ENCODE measurements at regions not wholly inside any gene's neighbourhood (a gene's known extent, or its start where the extent isn't known, plus 50 kb on each side); places are given as distances from the start of the nearest gene placed in this dataset.

DNA sequence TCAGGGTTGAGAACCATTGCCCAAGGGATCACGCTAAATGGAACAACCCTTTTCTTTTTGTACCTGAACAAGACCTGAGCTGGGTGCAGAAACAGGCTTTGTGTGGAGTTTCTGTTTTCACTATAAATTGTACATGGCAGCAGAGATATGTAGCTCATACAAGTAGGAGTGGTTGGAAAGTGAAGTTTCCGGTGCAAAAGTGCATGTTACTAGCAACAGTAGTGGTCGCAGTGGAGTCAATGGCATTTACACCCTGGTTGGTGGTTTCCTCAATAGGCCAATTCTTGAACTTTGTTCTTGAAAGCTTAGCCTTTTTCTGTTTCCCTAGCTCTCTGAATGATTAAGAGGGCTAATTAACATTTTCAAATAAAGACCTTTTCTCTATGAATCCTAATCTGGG lies 170.7 kb downstream of the NEBL start:
- H3K4me3 ChIP-seq (ENCODE audit: low read length): no peak overlapping the region
- no peaks in the 10 kb centered on the region for H3K9me3 ChIP-seq (ENCODE audit: control insufficient read depth, insufficient read depth, low read length)
- no peak for DNase-seq (ENCODE audit: low read depth, low spot score)
- WGBS (ENCODE audit: insufficient coverage, insufficient read length): no CpG with 5 or more reads among the region's 3 CpGs
- no peak overlapping the region for H3K27ac ChIP-seq (ENCODE audit: low read length)
- no peaks in the 10 kb centered on the region for H3K27me3 ChIP-seq (ENCODE audit: control insufficient read depth, insufficient read depth, low read length)
- no peaks in the 10 kb centered on the region for H3K36me3 ChIP-seq (ENCODE audit: control insufficient read depth, insufficient read depth, low read length)
- no peaks in the 10 kb centered on the region for H3K4me1 ChIP-seq (ENCODE audit: control insufficient read depth, insufficient read depth, low read length)

DNA sequence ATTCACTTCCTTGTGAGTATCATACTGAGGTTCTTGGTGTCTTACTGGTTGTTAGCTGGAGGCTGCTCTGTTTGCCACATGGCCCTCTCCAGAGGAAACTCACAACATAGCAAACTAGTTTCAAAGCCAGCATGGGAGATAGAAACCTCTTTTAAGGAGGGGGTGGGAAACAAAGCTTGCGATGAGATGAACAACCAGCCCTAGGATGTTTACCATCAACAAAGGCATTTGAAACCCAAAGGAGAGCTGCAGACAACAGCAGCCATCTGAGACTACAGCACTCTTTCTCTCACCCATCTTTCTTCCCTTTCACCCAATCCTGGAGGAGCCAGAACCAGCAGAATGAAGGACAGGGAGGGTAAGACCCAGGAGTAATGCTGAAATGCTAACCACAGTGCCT lies 182.1 kb downstream of the NEBL start:
- no peak overlapping the region for H3K27ac ChIP-seq (ENCODE audit: low read length)
- no CpG with 5 or more reads among the region's 1 CpG for WGBS (ENCODE audit: insufficient coverage, insufficient read length)
- no peaks in the 10 kb centered on the region for H3K36me3 ChIP-seq (ENCODE audit: control insufficient read depth, insufficient read depth, low read length)
- no peak for DNase-seq (ENCODE audit: low read depth, low spot score)
- H3K27me3 ChIP-seq (ENCODE audit: control insufficient read depth, insufficient read depth, low read length): no peaks in the 10 kb centered on the region
- H3K4me3 ChIP-seq (ENCODE audit: low read length): no peak overlapping the region
- no peaks in the 10 kb centered on the region for H3K9me3 ChIP-seq (ENCODE audit: control insufficient read depth, insufficient read depth, low read length)
- H3K4me1 ChIP-seq (ENCODE audit: control insufficient read depth, insufficient read depth, low read length): peaks cover 2% of the 10 kb centered on the region; the same call in 1 of the 2 replicates

GRCh38 chr10:20714518-20714917 lies 182.6 kb downstream of the NEBL start:
- peaks cover 2% of the 10 kb centered on the region; the same call in 1 of the 2 replicates for H3K4me1 ChIP-seq (ENCODE audit: control insufficient read depth, insufficient read depth, low read length)
- H3K27me3 ChIP-seq (ENCODE audit: control insufficient read depth, insufficient read depth, low read length): no peaks in the 10 kb centered on the region
- no peak overlapping the region for H3K4me3 ChIP-seq (ENCODE audit: low read length)
- no peak overlapping the region for H3K27ac ChIP-seq (ENCODE audit: low read length)
- no peak for DNase-seq (ENCODE audit: low read depth, low spot score)
- H3K36me3 ChIP-seq (ENCODE audit: control insufficient read depth, insufficient read depth, low read length): no peaks in the 10 kb centered on the region
- H3K9me3 ChIP-seq (ENCODE audit: control insufficient read depth, insufficient read depth, low read length): no peaks in the 10 kb centered on the region
- WGBS (ENCODE audit: insufficient coverage, insufficient read length): no CpG with 5 or more reads among the region's 1 CpG

GRCh38 chr10:20713420-20713819 lies 183.7 kb downstream of the NEBL start:
- peaks cover 2% of the 10 kb centered on the region; the same call in 1 of the 2 replicates for H3K4me1 ChIP-seq (ENCODE audit: control insufficient read depth, insufficient read depth, low read length)
- no CpG with 5 or more reads among the region's 1 CpG for WGBS (ENCODE audit: insufficient coverage, insufficient read length)
- no peaks in the 10 kb centered on the region for H3K36me3 ChIP-seq (ENCODE audit: control insufficient read depth, insufficient read depth, low read length)
- no peak overlapping the region for H3K27ac ChIP-seq (ENCODE audit: low read length)
- no peak for DNase-seq (ENCODE audit: low read depth, low spot score)
- no peaks in the 10 kb centered on the region for H3K27me3 ChIP-seq (ENCODE audit: control insufficient read depth, insufficient read depth, low read length)
- H3K9me3 ChIP-seq (ENCODE audit: control insufficient read depth, insufficient read depth, low read length): no peaks in the 10 kb centered on the region
- H3K4me3 ChIP-seq (ENCODE audit: low read length): no peak overlapping the region

DNA sequence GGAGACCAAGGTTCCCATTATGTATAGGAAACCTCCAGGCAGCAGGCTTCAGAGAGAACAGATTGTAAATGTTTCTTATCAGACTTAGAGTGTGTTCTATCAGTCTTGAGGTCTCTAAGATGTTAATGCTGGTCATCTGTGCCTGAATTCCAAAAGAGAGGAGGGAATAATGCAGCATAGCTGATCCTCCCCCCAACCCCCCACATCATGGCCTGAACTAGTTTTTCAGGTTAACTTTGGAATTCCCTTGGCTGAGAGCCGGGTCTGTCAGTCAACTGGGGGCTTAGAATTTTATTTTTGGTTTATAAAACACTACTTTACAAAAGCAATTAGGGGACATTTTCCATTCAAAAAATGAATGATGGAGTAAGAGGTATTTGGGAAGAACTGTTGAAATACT lies 184.3 kb downstream of the NEBL start:
- Histone ChIP-seq H3K9me3 (ENCODE audit: control insufficient read depth, insufficient read depth, low read length) (no peaks in the 10 kb centered on the region), H3K4me1 (ENCODE audit: control insufficient read depth, insufficient read depth, low read length) (peaks cover 2% of the 10 kb centered on the region; the same call in 1 of the 2 replicates), H3K4me3 (ENCODE audit: low read length) (no peak overlapping the region), H3K27me3 (ENCODE audit: control insufficient read depth, insufficient read depth, low read length) (no peaks in the 10 kb centered on the region), H3K27ac (ENCODE audit: low read length) (no peak overlapping the region), H3K36me3 (ENCODE audit: control insufficient read depth, insufficient read depth, low read length) (no peaks in the 10 kb centered on the region)
- WGBS (ENCODE audit: insufficient coverage, insufficient read length): no CpG with 5 or more reads among the region's 1 CpG
- DNase-seq (ENCODE audit: low read depth, low spot score): no peak

DNA sequence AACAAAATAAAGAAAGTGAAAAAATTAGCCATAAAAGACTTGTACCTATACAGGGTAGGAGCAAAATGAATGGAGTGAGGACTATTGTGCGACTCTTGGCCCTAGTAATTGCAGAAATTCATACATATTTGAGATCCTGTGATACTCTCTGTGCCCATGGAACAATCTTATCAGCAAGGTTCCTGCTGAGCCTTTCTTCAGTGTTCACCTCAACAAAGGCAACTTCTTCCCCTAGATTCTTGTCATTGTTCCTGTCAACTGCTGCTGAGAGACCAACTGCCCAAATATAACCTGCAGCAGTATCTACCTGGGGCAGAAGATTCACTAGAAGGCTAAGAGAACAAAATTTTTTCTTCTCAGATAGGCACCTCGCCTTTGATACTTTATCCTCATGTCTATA lies 187.4 kb downstream of the NEBL start:
- H3K9me3 ChIP-seq (ENCODE audit: control insufficient read depth, insufficient read depth, low read length): no peaks in the 10 kb centered on the region
- H3K4me1 ChIP-seq (ENCODE audit: control insufficient read depth, insufficient read depth, low read length): peaks cover 2% of the 10 kb centered on the region; the same call in 1 of the 2 replicates
- no peaks in the 10 kb centered on the region for H3K36me3 ChIP-seq (ENCODE audit: control insufficient read depth, insufficient read depth, low read length)
- WGBS (ENCODE audit: insufficient coverage, insufficient read length): no CpG with 5 or more reads among the region's 2 CpGs
- H3K27ac ChIP-seq (ENCODE audit: low read length): no peak overlapping the region
- no peak for DNase-seq (ENCODE audit: low read depth, low spot score)
- no peaks in the 10 kb centered on the region for H3K27me3 ChIP-seq (ENCODE audit: control insufficient read depth, insufficient read depth, low read length)
- H3K4me3 ChIP-seq (ENCODE audit: low read length): no peak overlapping the region

DNA sequence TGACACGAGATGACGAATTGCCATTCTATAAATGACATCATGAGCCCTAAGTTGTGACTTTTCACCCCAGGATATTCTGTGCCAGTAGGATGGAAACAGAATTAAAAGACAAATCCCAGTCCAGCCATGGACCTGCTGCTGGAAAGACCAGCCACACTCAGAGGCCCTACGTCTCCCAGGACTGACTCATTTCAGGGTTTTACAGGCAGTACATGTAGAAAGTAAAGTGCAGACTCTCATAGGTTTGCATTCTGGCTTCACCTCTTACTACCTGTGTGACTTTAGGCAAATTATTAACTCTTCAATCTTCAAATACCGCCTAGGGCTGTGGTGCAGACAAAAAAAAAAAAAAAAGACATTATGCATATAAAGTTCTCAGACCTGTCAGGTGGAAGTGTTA lies 188.8 kb downstream of the NEBL start:
- WGBS (ENCODE audit: insufficient coverage, insufficient read length): no CpG with 5 or more reads among the region's 4 CpGs
- no peak for DNase-seq (ENCODE audit: low read depth, low spot score)
- Histone ChIP-seq H3K4me3 (ENCODE audit: low read length) (no peak overlapping the region), H3K27ac (ENCODE audit: low read length) (no peak overlapping the region), H3K36me3 (ENCODE audit: control insufficient read depth, insufficient read depth, low read length) (no peaks in the 10 kb centered on the region), H3K4me1 (ENCODE audit: control insufficient read depth, insufficient read depth, low read length) (peaks cover 2% of the 10 kb centered on the region; the same call in 1 of the 2 replicates), H3K27me3 (ENCODE audit: control insufficient read depth, insufficient read depth, low read length) (no peaks in the 10 kb centered on the region), H3K9me3 (ENCODE audit: control insufficient read depth, insufficient read depth, low read length) (no peaks in the 10 kb centered on the region)

- no CpG with 5 or more reads among the region's 3 CpGs for WGBS (ENCODE audit: insufficient coverage, insufficient read length)
- H3K27ac ChIP-seq (ENCODE audit: low read length): no peak overlapping the region
- no peaks in the 10 kb centered on the region for H3K36me3 ChIP-seq (ENCODE audit: control insufficient read depth, insufficient read depth, low read length)
- no peak overlapping the region for H3K4me3 ChIP-seq (ENCODE audit: low read length)
- H3K27me3 ChIP-seq (ENCODE audit: control insufficient read depth, insufficient read depth, low read length): no peaks in the 10 kb centered on the region
- H3K9me3 ChIP-seq (ENCODE audit: control insufficient read depth, insufficient read depth, low read length): no peaks in the 10 kb centered on the region
- no peaks in the 10 kb centered on the region for H3K4me1 ChIP-seq (ENCODE audit: control insufficient read depth, insufficient read depth, low read length)
- no peak for DNase-seq (ENCODE audit: low read depth, low spot score)
These were observed 189.9 kb downstream of the NEBL start for GRCh38 chr10:20707251-20707650.

DNA sequence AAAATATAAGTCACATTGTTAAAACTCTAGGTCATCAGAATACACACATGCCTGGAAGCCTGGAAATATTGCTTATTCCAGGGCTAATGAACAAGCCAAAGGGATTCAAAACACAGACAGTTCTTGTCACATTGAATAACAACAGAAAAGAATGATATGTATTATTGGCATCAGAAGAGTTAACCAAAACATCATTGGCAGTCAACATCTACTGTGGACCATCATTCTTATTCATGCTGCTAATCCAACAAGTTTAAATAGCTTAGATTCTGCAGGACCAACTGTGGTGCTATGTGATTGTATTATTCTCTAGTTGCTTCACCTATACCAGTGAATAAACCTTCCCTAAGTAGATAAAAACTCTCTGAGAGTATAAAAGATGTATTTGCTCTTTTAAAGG lies 198.3 kb downstream of the NEBL start:
- Histone ChIP-seq H3K36me3 (ENCODE audit: control insufficient read depth, insufficient read depth, low read length) (no peaks in the 10 kb centered on the region), H3K4me1 (ENCODE audit: control insufficient read depth, insufficient read depth, low read length) (no peaks in the 10 kb centered on the region), H3K27me3 (ENCODE audit: control insufficient read depth, insufficient read depth, low read length) (no peaks in the 10 kb centered on the region), H3K4me3 (ENCODE audit: low read length) (no peak overlapping the region), H3K27ac (ENCODE audit: low read length) (no peak overlapping the region), H3K9me3 (ENCODE audit: control insufficient read depth, insufficient read depth, low read length) (no peaks in the 10 kb centered on the region)
- peak; percentile 11 for DNase-seq (ENCODE audit: low read depth, low spot score)

DNA sequence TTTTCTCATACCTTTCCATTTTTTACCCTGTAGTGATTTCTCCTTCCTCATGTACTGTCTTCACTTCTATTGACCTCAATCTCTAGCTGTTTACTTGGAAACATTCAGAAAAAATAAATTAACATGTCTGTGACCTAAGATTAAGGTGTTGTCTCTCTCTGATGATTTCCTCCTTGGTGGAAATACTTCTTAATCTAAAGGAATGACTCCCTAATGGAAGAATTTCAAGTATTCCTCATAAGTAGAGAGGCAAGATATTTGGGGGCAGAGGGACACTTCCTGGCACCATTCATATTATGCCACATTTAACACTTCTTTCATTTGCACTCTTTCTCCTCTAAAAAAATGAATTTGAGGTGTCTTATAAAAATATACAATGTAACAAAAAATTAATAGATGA lies 202.8 kb downstream of the NEBL start:
- no peak overlapping the region for H3K27ac ChIP-seq (ENCODE audit: low read length)
- H3K4me3 ChIP-seq (ENCODE audit: low read length): no peak overlapping the region
- H3K4me1 ChIP-seq (ENCODE audit: control insufficient read depth, insufficient read depth, low read length): no peaks in the 10 kb centered on the region
- no peaks in the 10 kb centered on the region for H3K36me3 ChIP-seq (ENCODE audit: control insufficient read depth, insufficient read depth, low read length)
- DNase-seq (ENCODE audit: low read depth, low spot score): no peak
- no peaks in the 10 kb centered on the region for H3K9me3 ChIP-seq (ENCODE audit: control insufficient read depth, insufficient read depth, low read length)
- no peaks in the 10 kb centered on the region for H3K27me3 ChIP-seq (ENCODE audit: control insufficient read depth, insufficient read depth, low read length)

DNA sequence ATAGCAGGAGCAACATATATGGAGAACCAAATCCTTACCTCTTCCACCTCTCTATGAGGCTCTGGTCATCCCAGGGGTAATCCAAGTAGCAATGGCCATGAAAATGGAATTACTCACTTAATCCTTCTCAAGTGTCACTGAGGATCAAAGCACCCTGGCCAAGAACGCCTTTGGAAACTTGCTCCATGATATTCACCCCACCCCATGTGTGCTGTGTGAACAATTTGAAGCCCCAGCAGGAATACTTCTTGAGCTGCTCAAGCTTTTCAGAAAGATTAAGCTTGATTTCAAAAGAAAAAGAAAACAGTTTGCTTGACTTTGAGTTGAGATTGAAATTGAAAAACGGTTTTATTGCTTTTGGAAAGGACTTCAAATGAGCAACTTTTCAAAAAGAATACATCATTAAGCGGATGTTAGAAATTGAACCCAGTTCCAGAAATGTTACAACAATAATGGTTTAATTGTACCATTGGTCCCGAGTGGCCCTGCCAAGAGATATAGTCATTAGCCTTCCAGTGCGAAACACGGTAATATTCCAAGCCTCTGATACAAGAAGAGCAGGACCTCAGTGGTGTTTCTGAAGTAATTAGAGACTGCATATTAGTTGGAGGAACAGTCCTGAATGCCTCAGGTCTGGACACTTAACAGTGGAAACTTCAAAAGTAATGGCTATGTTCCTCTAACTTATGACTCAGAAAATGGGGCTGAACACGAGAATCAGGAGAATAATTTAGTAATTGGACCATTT lies 208.1 kb downstream of the NEBL start:
- no peaks in the 10 kb centered on the region for H3K36me3 ChIP-seq (ENCODE audit: control insufficient read depth, insufficient read depth, low read length)
- H3K27ac ChIP-seq (ENCODE audit: low read length): no peak overlapping the region
- no peaks in the 10 kb centered on the region for H3K9me3 ChIP-seq (ENCODE audit: control insufficient read depth, insufficient read depth, low read length)
- WGBS (ENCODE audit: insufficient coverage, insufficient read length): no CpG with 5 or more reads among the region's 7 CpGs
- no peaks in the 10 kb centered on the region for H3K4me1 ChIP-seq (ENCODE audit: control insufficient read depth, insufficient read depth, low read length)
- H3K4me3 ChIP-seq (ENCODE audit: low read length): no peak overlapping the region
- H3K27me3 ChIP-seq (ENCODE audit: control insufficient read depth, insufficient read depth, low read length): no peaks in the 10 kb centered on the region
- DNase-seq (ENCODE audit: low read depth, low spot score): no peak
